HG03520 (cell line): ENCODE measurements at regions not wholly inside any gene's neighbourhood (a gene's known extent, or its start where the extent isn't known, plus 50 kb on each side); places are given as distances from the start of the nearest gene placed in this dataset.
A peak's percentile ranks its signal among the peaks of the same experiment; 100 is the strongest.

Experiments used
- ATAC-seq: cut with Tn5 transposase; IDR thresholded peaks from one replicate; pipeline ENCODE4 v1.9.1; 2021; ENCODE audit warnings: mild to moderate bottlenecking, moderate library complexity; ENCODE audit not compliant: unreplicated experiment

- ATAC-seq = no peak
Measured at GRCh38 chr18:51630706-51631105, 433.2 kb upstream of the MEX3C start.

GRCh38 chr18:51637881-51638280 is 440.4 kb upstream of the MEX3C start:
- no peak for ATAC-seq

GRCh38 chr18:51639541-51639940 is 442.1 kb upstream of the MEX3C start:
- ATAC-seq = no peak

- no peak for ATAC-seq
Measured at GRCh38 chr18:51643483-51643882, 446.0 kb upstream of the MEX3C start.

- ATAC-seq = no peak
Measured at GRCh38 chr18:51645607-51646006, 448.1 kb upstream of the MEX3C start.

- ATAC-seq = no peak
Measured at GRCh38 chr18:51647346-51647745, 449.9 kb upstream of the MEX3C start.

GRCh38 chr18:51647942-51648341 is 450.5 kb upstream of the MEX3C start:
- no peak for ATAC-seq

- ATAC-seq = no peak
Measured at GRCh38 chr18:51649796-51650195, 452.3 kb upstream of the MEX3C start.

GRCh38 chr18:51651761-51652160 is 454.3 kb upstream of the MEX3C start:
- ATAC-seq = no peak

- no peak for ATAC-seq
Measured at GRCh38 chr18:51653507-51654213, 456.2 kb upstream of the MEX3C start.

GRCh38 chr18:51654488-51655326 is 457.2 kb upstream of the MEX3C start:
- peak; percentile 70 for ATAC-seq

- ATAC-seq = peak; percentile 88
Measured at GRCh38 chr18:51655327-51655698, 457.8 kb upstream of the MEX3C start.

- ATAC-seq = no peak
Measured at GRCh38 chr18:51656249-51656648, 458.8 kb upstream of the MEX3C start.

GRCh38 chr18:51658436-51658835 is 461.0 kb upstream of the MEX3C start:
- ATAC-seq = no peak

- ATAC-seq = no peak
Measured at GRCh38 chr18:51659781-51660180, 462.3 kb upstream of the MEX3C start.

GRCh38 chr18:51660188-51660715 is 462.8 kb upstream of the MEX3C start:
- ATAC-seq = no peak

- ATAC-seq = no peak
Measured at GRCh38 chr18:51664236-51664635, 466.8 kb upstream of the MEX3C start.

- ATAC-seq = no peak
Measured at GRCh38 chr18:51666763-51667191, 469.3 kb upstream of the MEX3C start.

- ATAC-seq = peak; percentile 49
Measured at GRCh38 chr18:51668101-51668500, 470.6 kb upstream of the MEX3C start.

GRCh38 chr18:51668607-51669006 is 471.1 kb upstream of the MEX3C start:
- ATAC-seq = no peak

GRCh38 chr18:51686590-51686989 is 489.1 kb upstream of the MEX3C start:
- no peak for ATAC-seq
